NK-92 treated with Interleukin-12 subunit alpha and Interleukin-12 subunit beta, amount 100 ng/mL, for 24 hours (cell line): ENCODE measurements at regions not wholly inside any gene's neighbourhood (a gene's known extent, or its start where the extent isn't known, plus 50 kb on each side); places are given as distances from the start of the nearest gene placed in this dataset.
"Not testable (repeated sequence)": the region's sequence is repeated elsewhere in the genome, so short reads cannot be mapped to it uniquely, and the experiment has no call there.

Experiments
- DNase-seq: peaks from one replicate; lab custom pipeline; 2025; lab: John Stamatoyannopoulos, UW

GRCh38 chr19:31037286-31037980 lies 311.8 kb downstream of the TSHZ3 start:
- no peak for DNase-seq

- DNase-seq, result not testable (repeated sequence)
Observed at GRCh38 chr19:31031455-31031854, 317.8 kb downstream of the TSHZ3 start.

- DNase-seq, result no peak
Observed at GRCh38 chr19:31023038-31023437, 326.2 kb downstream of the TSHZ3 start.

GRCh38 chr19:31018936-31019335 lies 330.3 kb downstream of the TSHZ3 start:
- DNase-seq, result no peak

GRCh38 chr19:31015778-31016177 lies 333.5 kb downstream of the TSHZ3 start:
- DNase-seq, result no peak

GRCh38 chr19:31014668-31015067 lies 334.6 kb downstream of the TSHZ3 start:
- DNase-seq, result no peak

GRCh38 chr19:31013384-31014020 lies 335.7 kb downstream of the TSHZ3 start:
- no peak for DNase-seq

- no peak for DNase-seq
Observed at GRCh38 chr19:31002518-31003244, 346.6 kb downstream of the TSHZ3 start.

- no peak for DNase-seq
Observed at GRCh38 chr19:31001991-31002390, 347.2 kb downstream of the TSHZ3 start.

- no peak for DNase-seq
Observed at GRCh38 chr19:31000913-31001312, 348.3 kb downstream of the TSHZ3 start.

GRCh38 chr19:30999726-31000125 lies 349.5 kb downstream of the TSHZ3 start:
- DNase-seq, result no peak

- DNase-seq, result no peak
Observed at GRCh38 chr19:30997222-30997621, 352.0 kb downstream of the TSHZ3 start.

- no peak for DNase-seq
Observed at GRCh38 chr19:30978639-30979038, 370.6 kb downstream of the TSHZ3 start.

GRCh38 chr19:30969591-30969990 lies 379.6 kb downstream of the TSHZ3 start:
- DNase-seq, result no peak

- no peak for DNase-seq
Observed at GRCh38 chr19:30968841-30969399, 380.3 kb downstream of the TSHZ3 start.

- DNase-seq, result no peak
Observed at GRCh38 chr19:30968210-30968609, 381.0 kb downstream of the TSHZ3 start.

- no peak for DNase-seq
Observed at GRCh38 chr19:30966486-30966885, 382.8 kb downstream of the TSHZ3 start.

GRCh38 chr19:30959011-30959410 lies 390.2 kb downstream of the TSHZ3 start:
- no peak for DNase-seq

- no peak for DNase-seq
Observed at GRCh38 chr19:30955112-30956104, 393.8 kb downstream of the TSHZ3 start.

GRCh38 chr19:30944276-30944932 lies 404.8 kb downstream of the TSHZ3 start:
- not testable (repeated sequence) for DNase-seq
